PC-9 (cell line): ENCODE measurements at regions not wholly inside any gene's neighbourhood (a gene's known extent, or its start where the extent isn't known, plus 50 kb on each side); places are given as distances from the start of the nearest gene placed in this dataset.

ENCODE experiments used
- BruUV-seq: library from RNA; stranded (reverse); fragments of 400-500 nt; replicated peaks from 2 replicates; lab custom pipeline; 2021; lab: Mats Ljungman, UMichigan
- CTCF ChIA-PET: fragments of 300-600 bp; sonication (Branson Sonifier 250); formaldehyde crosslinking; loops from one replicate; lab custom pipeline; 2022; ENCODE audit warnings: antibody characterized with exemption; lab: Charles Lee
- POLR2A ChIA-PET: fragments of 300-600 bp; sonication (Branson Sonifier 250); formaldehyde crosslinking; loops from one replicate; lab custom pipeline; 2022; ENCODE audit warnings: antibody characterized with exemption; ENCODE audit not compliant: unreplicated experiment; lab: Charles Lee
- DNase-seq, 2 experiments: peaks; one replicate each; pipeline versions ENCODE4 v3.0.0 to v3.0.0-alpha.2; 2015 to 2022; ENCODE audit warnings: mixed read lengths in 1 of 2
- H2AFZ ChIP-seq: fragments of 200-600 bp; sonication (generic); 2 replicates; pipeline ENCODE4 v1.8.1; 2017; ENCODE audit warnings: antibody characterized with exemption
- H3F3A ChIP-seq: fragments of 200-600 bp; sonication (generic); 2 replicates; pipeline ENCODE4 v1.8.1; 2017; ENCODE audit warnings: antibody characterized with exemption, mild to moderate bottlenecking, low read depth; ENCODE audit not compliant: insufficient read depth
- H3K27ac ChIP-seq: fragments of 200-600 bp; sonication (generic); 2 replicates; pipeline ENCODE4 v1.6.1; 2016; ENCODE audit warnings: mixed run types
- H3K27me3 ChIP-seq: fragments of 200-600 bp; sonication (generic); 2 replicates; pipeline ENCODE4 v1.6.1; 2016; ENCODE audit warnings: low read depth, mixed run types; ENCODE audit not compliant: insufficient read depth
- H3K36me3 ChIP-seq: fragments of 200-600 bp; sonication (generic); 2 replicates; pipeline ENCODE4 v1.6.1; 2016; ENCODE audit warnings: low read depth, mixed run types
- H3K4me1 ChIP-seq: fragments of 200-600 bp; sonication (generic); replicated peaks from 2 replicates; pipeline ENCODE4 v1.6.1; 2016; ENCODE audit warnings: mixed run types; ENCODE audit not compliant: insufficient read depth
- H3K4me2 ChIP-seq: fragments of 200-600 bp; sonication (generic); 2 replicates; pipeline ENCODE4 v1.6.1; 2017; ENCODE audit warnings: mixed run types
- H3K4me3 ChIP-seq: fragments of 200-600 bp; sonication (generic); 2 replicates; pipeline ENCODE4 v1.6.1; 2016; ENCODE audit warnings: mixed run types
- H3K79me2 ChIP-seq: fragments of 200-600 bp; sonication (generic); 2 replicates; pipeline ENCODE4 v1.6.1; 2017; ENCODE audit warnings: low read depth, mixed run types
- H3K9me2 ChIP-seq: fragments of 200-600 bp; sonication (generic); 2 replicates; pipeline ENCODE4 v1.8.1; 2017; ENCODE audit warnings: mild to moderate bottlenecking; ENCODE audit not compliant: insufficient read depth
- H3K9me3 ChIP-seq: fragments of 200-600 bp; sonication (generic); 2 replicates; pipeline ENCODE4 v1.8.1; 2016; ENCODE audit warnings: low read depth; ENCODE audit not compliant: insufficient read depth
- H4K20me1 ChIP-seq: fragments of 200-600 bp; sonication (generic); 2 replicates; pipeline ENCODE4 v1.8.1; 2017; ENCODE audit not compliant: insufficient read depth
- EZH2 ChIP-seq: fragments of 200-600 bp; sonication (generic); IDR thresholded peaks from 2 replicates; pipeline ENCODE4 v1.8.0; 2017; ENCODE audit warnings: antibody characterized with exemption, low read depth
- intact Hi-C: fragments of 100-400 bp; cut with micrococcal nuclease; formaldehyde crosslinking; loops from one replicate; pipeline ENCODE4 v1.10.0; 2022; ENCODE audit not compliant: unreplicated experiment
- TF ChIP-seq, protein P1 (sequence below): fragments of 200-600 bp; sonication (generic); conservative IDR thresholded peaks from 2 replicates; pipeline ENCODE4 v1.6.1; 2017; ENCODE audit warnings: mixed run types, antibody characterized with exemption, mild to moderate bottlenecking, moderate library complexity

DNA sequence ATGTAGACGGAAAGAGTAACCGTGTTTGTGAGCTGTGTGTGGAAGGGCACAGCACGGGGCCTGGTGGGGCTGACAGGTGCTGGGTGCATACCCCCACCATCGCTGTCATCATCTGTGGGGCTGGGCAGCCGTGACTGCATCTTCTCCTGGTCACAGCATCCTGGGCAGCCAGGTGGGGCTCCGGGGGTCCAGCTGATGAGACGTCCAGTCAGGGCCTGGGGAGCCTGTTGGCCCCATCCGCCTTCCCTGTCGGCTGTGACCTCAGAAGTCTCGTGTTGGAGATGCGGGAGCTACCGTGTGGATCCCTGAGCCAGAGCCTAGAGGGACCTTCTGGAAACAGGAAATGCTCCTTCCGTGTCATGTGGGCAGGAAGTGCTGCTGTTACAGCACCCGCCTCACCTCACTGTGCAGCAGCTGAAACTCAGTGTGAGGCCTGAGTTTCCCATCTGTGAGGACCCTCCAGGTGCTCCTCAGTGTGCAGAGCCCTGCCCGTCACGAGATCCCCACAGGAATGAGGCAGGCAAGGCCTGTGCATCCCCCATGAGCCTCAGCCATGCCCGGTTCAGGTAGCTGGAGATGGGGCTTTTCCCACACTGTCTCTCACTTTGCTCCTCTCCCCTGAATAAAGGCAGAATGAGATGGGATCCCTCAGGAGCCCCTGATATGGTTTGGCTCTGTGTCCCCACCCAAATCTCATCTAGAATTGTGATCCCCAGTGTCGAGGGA is 108.7 kb downstream of the ERMARD start:
- no peaks in the 10 kb centered on the region for H4K20me1 ChIP-seq
- H3K27ac ChIP-seq = no peak overlapping the region
- POLR2A ChIA-PET = no interaction called here
- no peaks in the 10 kb centered on the region for H3K79me2 ChIP-seq
- H3F3A ChIP-seq = no peaks in the 10 kb centered on the region
- intact Hi-C loops = no loop called here
- H3K4me1 ChIP-seq = no peaks in the 10 kb centered on the region
- H3K4me3 ChIP-seq = no peak overlapping the region
- H2AFZ ChIP-seq = no peak overlapping the region
- H3K36me3 ChIP-seq = no peaks in the 10 kb centered on the region
- H3K9me3 ChIP-seq = no peaks in the 10 kb centered on the region
- no TSS peak for BruUV-seq
- CTCF ChIA-PET = no interaction called here
- no peaks in the 10 kb centered on the region for H3K9me2 ChIP-seq
- no peak for DNase-seq
- H3K27me3 ChIP-seq = peaks cover 86% of the 10 kb centered on the region
- TF ChIP-seq, protein P1, sequence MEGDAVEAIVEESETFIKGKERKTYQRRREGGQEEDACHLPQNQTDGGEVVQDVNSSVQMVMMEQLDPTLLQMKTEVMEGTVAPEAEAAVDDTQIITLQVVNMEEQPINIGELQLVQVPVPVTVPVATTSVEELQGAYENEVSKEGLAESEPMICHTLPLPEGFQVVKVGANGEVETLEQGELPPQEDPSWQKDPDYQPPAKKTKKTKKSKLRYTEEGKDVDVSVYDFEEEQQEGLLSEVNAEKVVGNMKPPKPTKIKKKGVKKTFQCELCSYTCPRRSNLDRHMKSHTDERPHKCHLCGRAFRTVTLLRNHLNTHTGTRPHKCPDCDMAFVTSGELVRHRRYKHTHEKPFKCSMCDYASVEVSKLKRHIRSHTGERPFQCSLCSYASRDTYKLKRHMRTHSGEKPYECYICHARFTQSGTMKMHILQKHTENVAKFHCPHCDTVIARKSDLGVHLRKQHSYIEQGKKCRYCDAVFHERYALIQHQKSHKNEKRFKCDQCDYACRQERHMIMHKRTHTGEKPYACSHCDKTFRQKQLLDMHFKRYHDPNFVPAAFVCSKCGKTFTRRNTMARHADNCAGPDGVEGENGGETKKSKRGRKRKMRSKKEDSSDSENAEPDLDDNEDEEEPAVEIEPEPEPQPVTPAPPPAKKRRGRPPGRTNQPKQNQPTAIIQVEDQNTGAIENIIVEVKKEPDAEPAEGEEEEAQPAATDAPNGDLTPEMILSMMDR = no peak
- no peak for TF ChIP-seq EZH2
- H3K4me2 ChIP-seq = no peak overlapping the region

DNA sequence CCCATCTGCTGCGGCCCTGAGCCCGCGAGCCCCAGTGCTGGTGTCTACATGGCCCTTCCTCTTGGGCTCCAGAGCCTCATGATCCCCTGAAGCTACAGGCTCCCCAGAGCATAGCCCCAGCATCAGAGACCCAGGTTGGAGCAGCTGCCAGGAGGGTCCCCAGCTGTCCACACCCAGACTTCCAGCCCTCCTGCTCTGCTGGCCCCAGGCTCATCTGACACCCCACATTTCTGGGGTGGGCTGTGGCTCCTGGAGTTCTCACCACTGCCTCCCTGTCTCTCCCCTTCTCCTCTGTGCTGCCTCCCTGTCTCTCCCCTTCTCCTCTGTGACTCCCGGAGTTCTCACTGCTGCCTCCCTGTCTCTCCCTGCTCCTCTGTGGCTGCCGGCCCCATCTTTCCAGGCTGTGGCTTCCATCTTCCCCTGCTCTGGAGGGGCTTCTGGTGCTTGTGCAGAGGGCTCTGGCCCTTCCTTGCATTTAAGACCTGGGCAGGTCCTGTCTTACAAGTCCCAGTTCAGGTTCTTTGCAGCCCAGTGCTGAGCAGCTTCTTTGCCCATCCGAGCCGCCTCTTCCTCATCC is 108.1 kb downstream of the ERMARD start:
- no peak for DNase-seq
- ChIA-PET CTCF (no interaction called here), POLR2A (no interaction called here)
- intact Hi-C loops = no loop called here
- Histone ChIP-seq H3K9me3 (no peaks in the 10 kb centered on the region), H3K36me3 (no peaks in the 10 kb centered on the region), H3K27ac (no peak overlapping the region), H3K4me3 (no peak overlapping the region), H3F3A (no peaks in the 10 kb centered on the region), H3K4me1 (no peaks in the 10 kb centered on the region), H4K20me1 (no peaks in the 10 kb centered on the region), H3K9me2 (no peaks in the 10 kb centered on the region), H2AFZ (no peak overlapping the region), H3K79me2 (no peaks in the 10 kb centered on the region), H3K27me3 (peaks cover 86% of the 10 kb centered on the region), H3K4me2 (no peak overlapping the region)
- TF ChIP-seq EZH2 = no peak
- TF ChIP-seq, protein P1 = no peak
- no TSS peak for BruUV-seq

DNA sequence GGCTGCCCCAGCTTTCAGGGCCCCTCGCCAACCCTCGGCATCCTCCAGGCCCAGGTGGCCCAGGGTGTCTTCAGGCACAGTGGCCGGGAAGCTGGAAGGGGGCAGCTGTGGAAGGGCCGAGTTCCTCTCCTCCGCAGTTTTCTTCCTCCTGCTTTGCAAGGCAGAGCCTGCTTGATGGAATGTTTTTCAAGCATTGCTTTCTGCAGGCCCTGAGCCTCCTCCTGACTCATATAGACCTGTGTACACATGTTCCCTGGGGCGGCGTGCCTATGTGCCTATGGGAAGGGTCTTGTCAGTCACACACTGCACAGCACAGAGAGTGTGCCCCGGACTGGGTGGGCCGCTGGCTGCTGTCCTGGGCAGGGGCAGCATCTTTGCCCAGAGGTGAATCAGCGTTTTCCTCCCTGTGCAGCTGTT is 107.5 kb downstream of the ERMARD start:
- no peak for DNase-seq

More for the DNA sequence above, 107.5 kb downstream of the ERMARD start:
- Histone ChIP-seq H3K9me2 (no peaks in the 10 kb centered on the region), H3K79me2 (no peaks in the 10 kb centered on the region), H3K36me3 (no peaks in the 10 kb centered on the region), H3K4me3 (no peak overlapping the region), H3K27ac (no peak overlapping the region), H3K4me2 (no peak overlapping the region), H3F3A (no peaks in the 10 kb centered on the region), H3K4me1 (no peaks in the 10 kb centered on the region), H2AFZ (no peak overlapping the region), H4K20me1 (no peaks in the 10 kb centered on the region), H3K9me3 (no peaks in the 10 kb centered on the region), H3K27me3 (peaks cover 86% of the 10 kb centered on the region)
- ChIA-PET POLR2A (no interaction called here), CTCF (no interaction called here)
- no peak for TF ChIP-seq EZH2
- TF ChIP-seq, protein P1 = no peak
- intact Hi-C loops = no loop called here
- BruUV-seq = no TSS peak
